KMS-11 (cell line): ENCODE measurements at regions not wholly inside any gene's neighbourhood (a gene's known extent, or its start where the extent isn't known, plus 50 kb on each side); places are given as distances from the start of the nearest gene placed in this dataset.
"Not testable (repeated sequence)": the region's sequence is repeated elsewhere in the genome, so short reads cannot be mapped to it uniquely, and the experiment has no call there.

ENCODE experiments used
- H2AFZ ChIP-seq: fragments of 200-600 bp; sonication (generic); 2 replicates; pipeline ENCODE4 v1.6.1; 2016; ENCODE audit warnings: antibody characterized with exemption, mixed run types, low read depth
- H3K27ac ChIP-seq: fragments of 200-600 bp; sonication (generic); 2 replicates; pipeline ENCODE4 v1.6.1; 2016; ENCODE audit warnings: mild to moderate bottlenecking, mixed run types
- H3K27me3 ChIP-seq: fragments of 200-600 bp; sonication (generic); 2 replicates; pipeline ENCODE4 v1.6.1; 2017; ENCODE audit warnings: mild to moderate bottlenecking, low read depth, mixed run types, moderate library complexity; ENCODE audit not compliant: insufficient read depth
- H3K36me3 ChIP-seq: fragments of 200-600 bp; sonication (generic); 2 replicates; pipeline ENCODE4 v1.6.1; 2017; ENCODE audit warnings: mild to moderate bottlenecking, mixed run types; ENCODE audit not compliant: insufficient read depth
- H3K4me1 ChIP-seq: fragments of 200-600 bp; sonication (generic); 2 replicates; pipeline ENCODE4 v1.6.1; 2016; ENCODE audit warnings: mild to moderate bottlenecking, low read depth, mixed run types; ENCODE audit not compliant: poor library complexity, severe bottlenecking
- H3K4me2 ChIP-seq: fragments of 200-600 bp; sonication (generic); 2 replicates; pipeline ENCODE4 v1.7.0; 2016; ENCODE audit warnings: mild to moderate bottlenecking, mixed run types
- H3K4me3 ChIP-seq: fragments of 200-600 bp; sonication (generic); IDR thresholded peaks from 2 replicates; pipeline ENCODE4 v1.6.1; 2017; ENCODE audit warnings: low read depth, low read length, mixed read lengths; ENCODE audit not compliant: insufficient read depth
- H3K79me2 ChIP-seq: fragments of 200-600 bp; sonication (generic); 2 replicates; pipeline ENCODE4 v1.6.1; 2016; ENCODE audit warnings: low read depth, mixed run types; ENCODE audit not compliant: insufficient read depth
- H3K9ac ChIP-seq: fragments of 200-600 bp; sonication (generic); 2 replicates; pipeline ENCODE4 v1.6.1; 2016; ENCODE audit warnings: mild to moderate bottlenecking, mixed run types
- H4K20me1 ChIP-seq: fragments of 200-600 bp; sonication (generic); 2 replicates; pipeline ENCODE4 v1.6.1; 2016; ENCODE audit warnings: mild to moderate bottlenecking, mixed run types; ENCODE audit not compliant: insufficient read depth
- CTCF ChIP-seq: fragments of 200-600 bp; sonication (generic); conservative IDR thresholded peaks from 2 replicates; pipeline ENCODE4 v1.6.1; 2017; ENCODE audit warnings: low read depth, mild to moderate bottlenecking, antibody characterized with exemption, low read length, moderate library complexity, mixed read lengths

GRCh38 chr2:176892676-176893226 lies 319.8 kb upstream of the HNRNPA3 start:
- Histone ChIP-seq H4K20me1 (no peaks in the 10 kb centered on the region), H3K4me2 (no peak overlapping the region), H3K4me1 (no peaks in the 10 kb centered on the region), H3K9ac (no peak overlapping the region), H3K36me3 (no peaks in the 10 kb centered on the region), H3K4me3 (no peak overlapping the region), H3K27me3 (no peaks in the 10 kb centered on the region), H2AFZ (no peak overlapping the region), H3K27ac (no peak overlapping the region), H3K79me2 (no peaks in the 10 kb centered on the region)
- TF ChIP-seq CTCF: no peak

GRCh38 chr2:176895158-176895557 lies 317.4 kb upstream of the HNRNPA3 start:
- H3K4me1 ChIP-seq: no peaks in the 10 kb centered on the region
- no peak for TF ChIP-seq CTCF
- H3K4me2 ChIP-seq: no peak overlapping the region
- no peaks in the 10 kb centered on the region for H3K27me3 ChIP-seq
- H3K27ac ChIP-seq: no peak overlapping the region
- no peaks in the 10 kb centered on the region for H4K20me1 ChIP-seq
- H3K79me2 ChIP-seq: no peaks in the 10 kb centered on the region
- H3K4me3 ChIP-seq: no peak overlapping the region
- H3K9ac ChIP-seq: no peak overlapping the region
- H3K36me3 ChIP-seq: no peaks in the 10 kb centered on the region
- H2AFZ ChIP-seq: no peak overlapping the region

- Histone ChIP-seq H2AFZ (no peak overlapping the region), H3K27ac (no peak overlapping the region), H3K4me3 (no peak overlapping the region), H3K27me3 (no peaks in the 10 kb centered on the region), H3K4me1 (peaks cover 6% of the 10 kb centered on the region), H3K4me2 (no peak overlapping the region), H3K79me2 (no peaks in the 10 kb centered on the region), H4K20me1 (no peaks in the 10 kb centered on the region), H3K36me3 (no peaks in the 10 kb centered on the region), H3K9ac (no peak overlapping the region)
- TF ChIP-seq CTCF: no peak
These were observed 310.1 kb upstream of the HNRNPA3 start for GRCh38 chr2:176902454-176902853.

- peaks cover 10% of the 10 kb centered on the region for H3K4me1 ChIP-seq
- not testable (repeated sequence) for H3K4me3 ChIP-seq, H3K79me2 ChIP-seq, H4K20me1 ChIP-seq, H2AFZ ChIP-seq, H3K4me2 ChIP-seq, H3K9ac ChIP-seq, H3K36me3 ChIP-seq, H3K27me3 ChIP-seq, H3K27ac ChIP-seq
These were observed 308.5 kb upstream of the HNRNPA3 start for GRCh38 chr2:176904053-176904452.

- H3K9ac ChIP-seq: no peak overlapping the region
- no peaks in the 10 kb centered on the region for H4K20me1 ChIP-seq
- no peaks in the 10 kb centered on the region for H3K27me3 ChIP-seq
- H3K4me3 ChIP-seq: no peak overlapping the region
- H2AFZ ChIP-seq: no peak overlapping the region
- TF ChIP-seq CTCF: no peak
- H3K36me3 ChIP-seq: no peaks in the 10 kb centered on the region
- H3K4me2 ChIP-seq: no peak overlapping the region
- H3K27ac ChIP-seq: no peak overlapping the region
- peaks cover 25% of the 10 kb centered on the region for H3K4me1 ChIP-seq
- no peaks in the 10 kb centered on the region for H3K79me2 ChIP-seq
These were observed 305.3 kb upstream of the HNRNPA3 start for GRCh38 chr2:176907341-176907740.
